ENCODE measurements at regions not wholly inside any gene's neighbourhood (a gene's known extent, or its start where the extent isn't known, plus 50 kb on each side); places are given as distances from the start of the nearest gene placed in this dataset.

DNA sequence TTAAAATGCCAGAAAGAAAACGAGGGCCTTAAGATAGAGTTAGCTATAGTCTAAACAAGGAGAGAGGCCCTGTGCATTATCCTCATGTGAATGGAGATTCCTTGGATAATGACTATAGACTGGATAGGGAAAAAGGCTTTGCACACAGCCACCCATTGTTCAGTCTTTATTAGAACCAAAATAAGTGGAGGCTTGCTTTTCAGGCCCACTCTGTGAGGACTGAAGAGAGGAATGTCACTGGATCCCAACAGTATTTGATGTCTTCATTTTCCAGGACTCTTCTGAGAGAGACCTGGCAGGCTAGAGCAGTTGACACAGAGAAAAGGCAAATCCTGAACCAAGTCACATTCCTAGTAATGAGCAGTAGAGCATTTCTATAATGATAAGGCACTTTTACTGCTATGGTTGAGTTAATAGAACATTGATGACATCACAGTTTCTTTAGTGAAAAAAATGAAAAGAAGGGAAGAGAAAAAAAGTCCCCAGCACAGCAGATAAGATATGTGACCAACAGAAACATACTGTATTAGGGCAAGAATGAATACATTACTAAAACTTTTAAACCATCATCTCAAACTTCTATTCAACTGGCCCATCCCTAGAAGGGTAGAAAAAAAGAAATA lies 315.1 kb downstream of the EPHA7 start:
- 4% methylated on average over 1 of the region's 1 CpG for WGBS (ENCODE audit: missing lambda C conversion rate)
- H3K4me3 ChIP-seq = no peak overlapping the region
- DNase-seq (ENCODE audit: low read depth in 1 of 2, low spot score in 1 of 2) (no peak), ATAC-seq (no peak), FAIRE-seq (no peak)
- POLR2A ChIA-PET = no interaction called here
- no peak overlapping the region for H3K4me2 ChIP-seq
- H3K4me1 ChIP-seq = no peaks in the 10 kb centered on the region
- H3K27ac ChIP-seq = no peak overlapping the region
- no peaks in the 10 kb centered on the region for H3K9me3 ChIP-seq
- TF ChIP-seq RARB (CRISPR knock-in tag; IDR thresholded peaks at IDR 0.05) (no peak), CBX8 (IDR thresholded peaks at IDR 0.05) (no peak), HOXA7 (CRISPR knock-in tag; IDR thresholded peaks at IDR 0.05) (no peak), FOSL2 (IDR thresholded peaks at IDR 0.05) (no peak), FOSL2 (CRISPR knock-in tag; IDR thresholded peaks at IDR 0.05) (no peak), ZC3H11A (IDR thresholded peaks at IDR 0.05) (no peak), CHD4 (IDR thresholded peaks at IDR 0.05; ENCODE audit: borderline replicate concordance) (no peak), EHMT2 (IDR thresholded peaks at IDR 0.05; ENCODE audit: low read depth) (no peak), TP53 (CRISPR knock-in tag; IDR thresholded peaks at IDR 0.05) (no peak), PHF8 (IDR thresholded peaks at IDR 0.05; ENCODE audit: borderline replicate concordance, low read depth) (no peak), E2F6 (IDR thresholded peaks at IDR 0.05; ENCODE audit: borderline replicate concordance, low read depth) (no peak)
- TF ChIP-seq, protein P1, sequence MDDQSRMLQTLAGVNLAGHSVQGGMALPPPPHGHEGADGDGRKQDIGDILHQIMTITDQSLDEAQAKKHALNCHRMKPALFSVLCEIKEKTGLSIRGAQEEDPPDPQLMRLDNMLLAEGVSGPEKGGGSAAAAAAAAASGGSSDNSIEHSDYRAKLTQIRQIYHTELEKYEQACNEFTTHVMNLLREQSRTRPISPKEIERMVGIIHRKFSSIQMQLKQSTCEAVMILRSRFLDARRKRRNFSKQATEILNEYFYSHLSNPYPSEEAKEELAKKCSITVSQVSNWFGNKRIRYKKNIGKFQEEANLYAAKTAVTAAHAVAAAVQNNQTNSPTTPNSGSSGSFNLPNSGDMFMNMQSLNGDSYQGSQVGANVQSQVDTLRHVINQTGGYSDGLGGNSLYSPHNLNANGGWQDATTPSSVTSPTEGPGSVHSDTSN (IDR thresholded peaks at IDR 0.05) = no peak
- CTCF ChIA-PET = no interaction called here

DNA sequence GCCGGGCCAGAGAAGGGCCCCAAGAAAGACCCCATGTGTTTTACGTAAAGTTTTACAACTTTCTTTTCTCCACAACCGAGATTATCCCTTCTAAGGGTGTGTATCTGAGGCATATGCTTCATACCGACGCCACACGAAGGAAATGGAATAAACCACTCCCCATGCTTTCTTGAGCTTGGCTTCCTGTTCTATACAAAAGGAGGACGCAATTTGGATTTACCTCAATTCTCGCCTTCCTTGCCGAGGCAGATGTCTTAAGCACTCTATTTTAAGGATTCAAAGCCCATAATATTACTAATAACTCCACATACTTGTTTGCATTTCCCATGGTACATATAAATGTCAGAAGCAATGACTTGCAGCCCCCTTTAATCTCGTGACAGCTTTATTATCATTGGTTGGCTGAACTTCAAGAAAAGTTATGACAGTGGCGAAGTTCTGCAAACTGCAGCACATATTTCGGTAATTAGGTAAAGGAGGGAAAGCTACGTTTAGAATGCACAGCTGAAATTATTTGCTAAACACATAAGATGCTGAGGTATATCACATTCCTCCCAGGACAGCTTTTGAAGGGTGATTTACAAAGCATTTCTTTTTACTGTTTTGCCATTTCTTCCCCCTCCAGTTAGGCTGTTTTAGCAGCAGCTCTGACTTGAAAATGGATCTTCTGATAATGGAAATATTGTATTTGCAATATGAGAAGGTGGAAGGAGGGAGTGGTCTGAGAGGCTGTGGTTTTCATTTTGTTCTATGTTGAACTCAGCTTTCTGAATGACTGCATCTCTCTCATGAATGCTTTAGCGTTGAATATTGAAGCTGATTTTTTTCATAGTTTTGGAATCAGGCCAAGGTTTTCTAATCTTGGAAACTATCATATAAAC lies 330.5 kb downstream of the EPHA7 start:
- CTCF ChIA-PET = no interaction called here

More for the DNA sequence above, 330.5 kb downstream of the EPHA7 start:
- POLR2A ChIA-PET = no interaction called here
- Histone ChIP-seq H3K4me3 (no peak overlapping the region), H3K27ac (no peak overlapping the region), H3K4me1 (no peaks in the 10 kb centered on the region), H3K4me2 (no peak overlapping the region), H3K9me3 (no peaks in the 10 kb centered on the region)
- TF ChIP-seq CTCF (IDR thresholded peaks at IDR 0.05) (no peak), SREBF2 (IDR thresholded peaks at IDR 0.05) (no peak), RFX5 (IDR thresholded peaks at IDR 0.05) (no peak), POLR2AphosphoS2 (conservative IDR thresholded peaks at IDR 0.05; ENCODE audit: low read length) (no peak), KDM1A (IDR thresholded peaks at IDR 0.05; ENCODE audit: low read depth) (no peak), JUN (IDR thresholded peaks at IDR 0.05) (no peak), RAD21 (conservative IDR thresholded peaks at IDR 0.05 in 1 of 2, IDR thresholded peaks at IDR 0.05 in 1 of 2) (no peak), BHLHE40 (IDR thresholded peaks at IDR 0.05; ENCODE audit: low read depth, low read length) (no peak), POLR2A (IDR thresholded peaks at IDR 0.05; ENCODE audit: low read length) (no peak), RARB (CRISPR knock-in tag; IDR thresholded peaks at IDR 0.05) (no peak), TFCP2L1 (CRISPR knock-in tag; IDR thresholded peaks at IDR 0.05) (no peak), MAFK (IDR thresholded peaks at IDR 0.05; ENCODE audit: partially characterized antibody) (no peak), EP300 (IDR thresholded peaks at IDR 0.05) (no peak), HDAC2 (IDR thresholded peaks at IDR 0.05) (no peak), RCOR1 (IDR thresholded peaks at IDR 0.05; ENCODE audit: low read depth, low read length) (no peak)
- TF ChIP-seq, protein P2, sequence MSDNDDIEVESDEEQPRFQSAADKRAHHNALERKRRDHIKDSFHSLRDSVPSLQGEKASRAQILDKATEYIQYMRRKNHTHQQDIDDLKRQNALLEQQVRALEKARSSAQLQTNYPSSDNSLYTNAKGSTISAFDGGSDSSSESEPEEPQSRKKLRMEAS (IDR thresholded peaks at IDR 0.05) = no peak
- TF ChIP-seq, protein P3, sequence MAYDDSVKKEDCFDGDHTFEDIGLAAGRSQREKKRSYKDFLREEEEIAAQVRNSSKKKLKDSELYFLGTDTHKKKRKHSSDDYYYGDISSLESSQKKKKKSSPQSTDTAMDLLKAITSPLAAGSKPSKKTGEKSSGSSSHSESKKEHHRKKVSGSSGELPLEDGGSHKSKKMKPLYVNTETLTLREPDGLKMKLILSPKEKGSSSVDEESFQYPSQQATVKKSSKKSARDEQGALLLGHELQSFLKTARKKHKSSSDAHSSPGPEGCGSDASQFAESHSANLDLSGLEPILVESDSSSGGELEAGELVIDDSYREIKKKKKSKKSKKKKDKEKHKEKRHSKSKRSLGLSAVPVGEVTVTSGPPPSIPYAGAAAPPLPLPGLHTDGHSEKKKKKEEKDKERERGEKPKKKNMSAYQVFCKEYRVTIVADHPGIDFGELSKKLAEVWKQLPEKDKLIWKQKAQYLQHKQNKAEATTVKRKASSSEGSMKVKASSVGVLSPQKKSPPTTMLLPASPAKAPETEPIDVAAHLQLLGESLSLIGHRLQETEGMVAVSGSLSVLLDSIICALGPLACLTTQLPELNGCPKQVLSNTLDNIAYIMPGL (CRISPR knock-in tag; IDR thresholded peaks at IDR 0.05; ENCODE audit: borderline replicate concordance) = no peak
- TF ChIP-seq, protein P4, sequence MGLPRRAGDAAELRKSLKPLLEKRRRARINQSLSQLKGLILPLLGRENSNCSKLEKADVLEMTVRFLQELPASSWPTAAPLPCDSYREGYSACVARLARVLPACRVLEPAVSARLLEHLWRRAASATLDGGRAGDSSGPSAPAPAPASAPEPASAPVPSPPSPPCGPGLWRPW (IDR thresholded peaks at IDR 0.05) = no peak
- no peak for DNase-seq (ENCODE audit: low read depth in 1 of 2, low spot score in 1 of 2)
- 24% methylated on average over 14 of the region's 14 CpGs for WGBS (ENCODE audit: missing lambda C conversion rate)
- FAIRE-seq = no peak
- no peak for ATAC-seq
